VCaP (cell line): ENCODE measurements at regions not wholly inside any gene's neighbourhood (a gene's known extent, or its start where the extent isn't known, plus 50 kb on each side); places are given as distances from the start of the nearest gene placed in this dataset.
A peak's percentile ranks its signal among the peaks of the same experiment; 100 is the strongest.
"Not testable (repeated sequence)": the region's sequence is repeated elsewhere in the genome, so short reads cannot be mapped to it uniquely, and the experiment has no call there.

Experiments used
- H3K27ac ChIP-seq: fragments of 450-650 bp; 2 replicates; pipeline ENCODE4 v1.5.1; 2017
- CTCF ChIP-seq: fragments of 450-650 bp; conservative IDR thresholded peaks from 2 replicates; pipeline ENCODE4 v1.5.1; 2017; ENCODE audit warnings: mild to moderate bottlenecking, moderate library complexity

GRCh38 chr5:40347981-40348725, 331.6 kb upstream of the PTGER4 start:
- no peak for TF ChIP-seq CTCF
- no peak overlapping the region for H3K27ac ChIP-seq

- no peak overlapping the region for H3K27ac ChIP-seq
- no peak for TF ChIP-seq CTCF
Observed at GRCh38 chr5:40346901-40347300, 332.8 kb upstream of the PTGER4 start.

- H3K27ac ChIP-seq = not testable (repeated sequence)
Observed at GRCh38 chr5:40338434-40338833, 341.3 kb upstream of the PTGER4 start.

- TF ChIP-seq CTCF = no peak
- no peak overlapping the region for H3K27ac ChIP-seq
Observed at GRCh38 chr5:40334242-40334635, 345.5 kb upstream of the PTGER4 start.

- H3K27ac ChIP-seq = no peak overlapping the region
- no peak for TF ChIP-seq CTCF
Observed at GRCh38 chr5:40333459-40334241, 346.1 kb upstream of the PTGER4 start.

- TF ChIP-seq CTCF = no peak
- H3K27ac ChIP-seq = no peak overlapping the region
Observed at GRCh38 chr5:40332970-40333369, 346.7 kb upstream of the PTGER4 start.

GRCh38 chr5:40331616-40332015, 348.1 kb upstream of the PTGER4 start:
- TF ChIP-seq CTCF = no peak
- H3K27ac ChIP-seq = no peak overlapping the region

GRCh38 chr5:40321514-40321913, 358.2 kb upstream of the PTGER4 start:
- no peak for TF ChIP-seq CTCF

More at GRCh38 chr5:40321514-40321913, 358.2 kb upstream of the PTGER4 start:
- H3K27ac ChIP-seq = peak overlapping the region; percentile 4
